GM18868 (cell line): ENCODE measurements at regions not wholly inside any gene's neighbourhood (a gene's known extent, or its start where the extent isn't known, plus 50 kb on each side); places are given as distances from the start of the nearest gene placed in this dataset.

Source experiments
- ATAC-seq: cut with Tn5 transposase; IDR thresholded peaks from one replicate; pipeline ENCODE4 v1.9.1; 2021; ENCODE audit warnings: mild to moderate bottlenecking, moderate library complexity; ENCODE audit not compliant: unreplicated experiment

DNA sequence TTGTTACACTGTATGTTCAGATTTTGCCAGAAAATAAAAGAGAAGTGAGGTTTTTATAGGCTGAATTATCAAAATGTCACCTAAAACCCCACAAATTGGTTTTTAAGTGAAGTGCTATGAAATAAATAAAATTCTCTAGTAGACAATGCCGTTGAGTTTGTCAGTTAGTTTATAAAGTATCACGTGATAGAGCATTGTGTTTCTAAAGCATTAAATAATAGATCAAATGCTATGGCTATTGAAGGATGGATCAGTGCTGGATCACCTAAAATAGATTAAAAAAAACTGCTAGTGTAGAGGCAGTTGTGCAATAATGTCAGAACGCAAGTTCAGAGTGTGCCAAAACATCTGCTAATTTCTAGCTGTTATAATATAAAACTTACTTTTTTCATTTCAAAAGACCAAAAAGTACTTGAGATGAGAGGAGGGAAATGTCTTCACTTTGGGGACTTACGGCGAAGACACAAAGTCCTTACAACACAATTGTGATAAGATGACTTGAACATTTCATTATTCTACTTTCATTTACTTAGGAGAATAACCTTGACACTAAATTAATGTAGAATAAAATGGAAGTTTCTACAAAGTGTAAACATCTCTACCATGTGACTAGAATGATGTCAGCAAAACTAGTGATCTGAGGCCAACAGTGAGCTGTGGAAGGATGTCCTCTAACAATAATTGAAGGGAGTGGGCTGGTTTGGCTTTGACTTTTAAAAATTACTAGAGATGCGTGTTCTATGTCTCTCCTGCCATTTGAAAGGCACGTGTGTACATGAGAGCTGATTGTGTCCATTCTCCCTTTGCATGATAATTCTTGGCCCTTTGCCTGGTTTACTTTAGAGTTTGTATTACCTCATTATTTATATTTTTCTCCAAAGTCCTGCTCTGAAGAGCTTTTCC is 154.4 kb upstream of the PDE3A start:
- no peak for ATAC-seq

DNA sequence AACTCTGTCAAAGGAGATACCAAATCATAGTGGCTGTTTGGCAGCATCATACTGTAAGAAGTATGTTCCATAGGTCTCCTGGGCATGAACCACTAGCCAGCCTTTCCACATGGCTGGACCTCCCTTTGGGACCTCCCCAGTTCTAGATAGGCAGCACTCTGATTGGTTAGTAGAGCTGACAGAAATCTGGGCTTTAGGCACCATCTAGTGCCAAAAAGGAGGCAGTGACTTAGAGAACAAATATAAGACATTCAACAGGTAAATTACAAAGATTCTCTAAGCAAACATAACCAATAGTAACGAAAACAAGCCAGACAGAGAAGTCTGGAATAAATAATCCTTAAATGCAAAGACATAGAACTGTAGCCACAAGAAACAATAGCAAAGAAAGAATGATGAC is 148.0 kb upstream of the PDE3A start:
- peak; percentile 77 for ATAC-seq

GRCh38 chr12:20232931-20233675 is 135.2 kb upstream of the PDE3A start:
- no peak for ATAC-seq

DNA sequence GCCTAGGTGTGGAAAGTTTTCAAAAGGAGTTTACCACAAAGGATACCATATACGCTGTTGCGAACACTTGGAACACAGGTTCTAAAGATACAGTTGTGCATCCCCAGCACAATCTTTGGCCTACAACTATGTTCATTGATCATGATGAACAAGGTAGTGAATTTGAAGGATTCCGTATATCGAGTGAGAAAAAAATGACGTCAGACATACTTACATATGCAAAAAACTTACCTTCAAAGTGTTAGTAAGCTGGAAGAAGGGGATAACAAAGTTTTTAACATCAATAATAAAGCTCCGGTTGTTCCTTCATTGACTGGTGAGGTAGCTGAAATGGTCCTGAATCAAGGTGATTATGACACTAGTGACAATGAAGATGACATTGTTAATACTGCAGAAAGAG is 133.9 kb upstream of the PDE3A start:
- no peak for ATAC-seq

- no peak for ATAC-seq
Measured at GRCh38 chr12:20237091-20237490, 131.2 kb upstream of the PDE3A start.

GRCh38 chr12:20245491-20245890 is 122.8 kb upstream of the PDE3A start:
- ATAC-seq, result no peak

DNA sequence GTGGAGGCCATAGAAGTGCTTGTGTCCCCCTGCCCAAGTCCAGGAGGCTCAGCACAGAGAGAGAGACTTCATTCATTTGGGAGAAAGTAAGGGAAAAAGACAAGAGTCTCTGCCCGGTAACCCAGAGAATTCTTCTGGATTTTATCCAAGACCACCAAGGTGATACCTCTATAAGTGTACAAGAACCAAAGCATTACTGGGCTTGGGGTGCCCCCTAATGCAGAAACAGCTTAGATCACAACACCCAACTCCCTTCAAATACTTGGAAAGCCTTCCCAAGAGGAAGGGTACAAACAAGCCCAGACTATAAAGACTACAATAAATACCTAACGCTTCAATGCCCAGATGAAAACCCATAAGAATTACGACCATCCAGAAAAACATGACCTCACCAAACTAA is 119.7 kb upstream of the PDE3A start:
- no peak for ATAC-seq

DNA sequence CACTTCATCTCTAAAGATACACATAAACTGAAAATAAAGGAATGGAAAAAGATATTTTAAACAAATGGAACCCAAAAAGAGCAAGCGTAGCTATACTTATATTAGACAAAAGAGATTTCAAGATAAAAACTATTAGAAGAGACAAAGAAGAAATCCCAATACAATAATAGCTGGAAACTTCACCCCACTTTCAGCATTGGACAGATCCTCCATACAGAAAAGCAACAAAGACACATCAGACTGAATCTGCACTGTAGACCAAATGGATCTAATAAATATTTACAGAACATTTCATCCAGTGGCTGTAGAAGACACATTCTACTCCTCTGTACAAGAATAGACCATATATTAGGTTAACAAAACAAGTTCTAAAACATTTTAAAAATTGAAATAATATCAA is 117.6 kb upstream of the PDE3A start:
- ATAC-seq, result no peak

DNA sequence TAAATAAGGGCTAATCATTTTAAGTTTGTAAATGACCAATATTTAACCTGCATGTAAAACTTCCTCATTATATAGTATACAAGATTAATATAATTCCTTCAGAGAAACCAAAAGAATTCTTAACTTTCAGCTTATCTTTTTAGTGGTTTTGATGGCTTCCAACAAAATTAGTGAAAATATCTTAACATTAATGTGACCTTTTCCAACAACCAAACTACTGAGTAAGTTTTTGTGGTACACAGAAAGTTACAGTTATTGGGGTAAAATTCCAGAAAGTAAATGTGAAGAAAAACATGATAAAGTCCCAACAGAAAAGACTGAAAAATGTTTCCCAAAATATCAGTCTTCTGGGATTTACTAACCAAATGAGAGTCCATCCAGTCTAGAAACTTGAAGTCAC is 111.0 kb upstream of the PDE3A start:
- ATAC-seq, result no peak

- no peak for ATAC-seq
Measured at GRCh38 chr12:20259786-20260185, 108.6 kb upstream of the PDE3A start.

DNA sequence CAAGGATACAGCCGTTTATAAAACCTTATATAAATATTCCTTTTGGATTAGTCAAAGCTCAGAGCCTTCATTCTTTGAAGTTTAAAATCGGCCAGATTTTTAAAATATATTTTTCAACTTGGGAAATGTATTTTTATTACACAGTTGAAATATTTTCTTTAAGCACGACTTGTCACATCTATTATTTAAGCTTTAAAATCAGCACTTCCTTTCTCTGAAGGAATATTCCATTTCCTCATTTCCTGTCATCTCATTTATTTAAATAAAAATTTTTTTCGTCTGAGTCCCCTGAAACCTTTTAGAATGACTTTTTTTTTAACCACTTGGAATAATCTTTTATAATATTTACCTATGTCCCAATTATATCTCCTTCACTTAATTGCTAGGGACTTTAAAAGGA is 107.5 kb upstream of the PDE3A start:
- ATAC-seq, result no peak

DNA sequence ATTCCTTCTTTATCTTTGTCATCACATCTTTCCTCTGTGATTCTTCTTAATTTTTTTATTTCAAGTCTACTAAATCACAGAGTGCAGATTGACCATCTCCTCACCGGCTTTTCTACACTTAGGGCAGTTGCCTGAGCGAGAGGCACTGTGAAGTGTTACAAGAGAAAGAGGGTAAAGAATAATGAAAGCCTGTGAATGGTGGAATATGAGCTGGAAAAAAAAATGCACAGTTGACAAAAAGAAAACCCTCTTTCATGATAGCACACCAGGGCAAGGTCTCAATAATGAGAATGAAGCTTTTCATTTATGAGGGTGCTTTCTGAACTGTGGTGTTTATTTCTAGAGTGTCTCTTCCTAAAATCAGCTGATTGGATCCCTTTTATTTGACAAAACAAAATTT is 106.2 kb upstream of the PDE3A start:
- no peak for ATAC-seq

DNA sequence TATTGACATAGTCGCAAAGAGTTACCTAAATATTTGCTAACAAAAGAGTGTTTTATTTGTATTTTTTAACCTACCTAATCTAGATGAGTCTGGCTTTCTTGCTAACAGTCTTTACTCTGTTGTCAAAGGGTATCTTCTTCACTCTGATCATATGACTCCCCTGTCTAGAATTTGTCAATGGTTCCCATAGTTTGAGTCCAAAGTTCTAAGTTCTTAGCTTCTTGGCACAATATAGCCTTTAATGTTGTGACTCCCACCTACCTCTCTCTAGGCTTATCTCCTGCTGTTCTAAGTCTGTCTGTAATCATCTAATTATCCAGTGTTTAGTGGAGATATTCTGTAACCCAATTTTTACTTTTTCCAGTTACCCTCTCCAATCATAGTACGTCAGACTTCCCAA is 104.3 kb upstream of the PDE3A start:
- ATAC-seq, result no peak

- ATAC-seq, result no peak
Measured at GRCh38 chr12:20264608-20265114, 103.7 kb upstream of the PDE3A start.

GRCh38 chr12:20268121-20268732 is 100.1 kb upstream of the PDE3A start:
- no peak for ATAC-seq

GRCh38 chr12:20268771-20269170 is 99.6 kb upstream of the PDE3A start:
- ATAC-seq, result no peak

- ATAC-seq, result no peak
Measured at GRCh38 chr12:20269337-20270067, 98.8 kb upstream of the PDE3A start.

DNA sequence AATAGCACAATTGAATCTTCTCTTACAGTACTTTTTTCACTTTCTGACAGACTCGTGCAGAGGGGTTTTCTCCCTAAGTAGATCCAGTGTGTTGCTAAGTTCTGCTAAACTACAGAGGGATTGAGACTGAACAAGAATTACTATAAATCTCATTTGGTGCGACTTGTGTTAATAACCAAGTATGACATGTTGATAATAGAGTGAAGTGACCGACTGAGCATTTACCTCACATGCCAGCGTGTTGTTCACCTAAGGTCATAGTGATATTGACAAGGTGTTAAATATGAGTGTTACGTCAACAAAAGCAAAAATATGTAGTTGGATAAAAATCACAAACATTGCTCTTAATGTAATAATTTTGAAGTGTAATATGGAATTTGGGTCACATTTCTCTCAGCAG is 97.8 kb upstream of the PDE3A start:
- no peak for ATAC-seq

DNA sequence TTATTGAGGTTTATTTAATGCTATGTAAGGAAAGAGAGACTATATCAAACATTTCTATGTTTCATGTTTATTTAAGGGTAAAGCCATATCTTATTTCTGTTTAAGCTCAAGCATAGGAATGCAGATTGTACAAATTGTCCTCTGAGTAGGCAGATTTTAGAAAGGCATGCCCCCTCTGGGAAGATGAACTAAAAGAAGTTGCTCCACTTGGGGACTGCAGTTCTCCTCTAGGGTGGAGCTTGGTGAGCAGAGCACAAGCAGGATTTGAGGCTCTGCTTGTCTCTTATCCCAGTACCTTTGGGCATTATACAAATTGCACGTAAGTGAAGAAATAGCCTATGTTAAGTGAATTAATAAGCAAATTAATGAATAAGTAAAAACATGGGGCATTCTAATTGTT is 96.2 kb upstream of the PDE3A start:
- no peak for ATAC-seq

GRCh38 chr12:20272801-20273200 is 95.5 kb upstream of the PDE3A start:
- no peak for ATAC-seq

- no peak for ATAC-seq
Measured at GRCh38 chr12:20274008-20274407, 94.3 kb upstream of the PDE3A start.
